PFSK-1 (cell line): ENCODE measurements at regions not wholly inside any gene's neighbourhood (a gene's known extent, or its start where the extent isn't known, plus 50 kb on each side); places are given as distances from the start of the nearest gene placed in this dataset.

Experiments used
- FOXP2 ChIP-seq: optimal IDR thresholded peaks from 2 replicates; pipeline ENCODE3; 2011; ENCODE audit warnings: borderline replicate concordance, control low read depth, inconsistent platforms; ENCODE audit not compliant: insufficient read depth; ENCODE audit errors: extremely low read length, extremely low read depth
- POLR2AphosphoS5 ChIP-seq: IDR thresholded peaks from 2 replicates; pipeline ENCODE4 v1.6.1; 2012; ENCODE audit warnings: low read depth, mild to moderate bottlenecking, control low read depth, low read length, moderate library complexity
- REST ChIP-seq, 2 experiments: IDR thresholded peaks; 2 replicates each; pipeline versions ENCODE4 v1.6.1 to v1.8.0; 2011 to 2012; ENCODE audit warnings: low read depth in 2 of 2, low read length in 2 of 2, control low read depth in 1 of 2, inconsistent platforms in 1 of 2, mild to moderate bottlenecking in 1 of 2, moderate library complexity in 1 of 2; ENCODE audit not compliant: insufficient read depth in 1 of 2
- SIN3A ChIP-seq: IDR thresholded peaks from 2 replicates; pipeline ENCODE4 v1.6.1; 2012; ENCODE audit warnings: mild to moderate bottlenecking, low read length, moderate library complexity, borderline replicate concordance; ENCODE audit not compliant: insufficient read depth
- TAF1 ChIP-seq: IDR thresholded peaks from 2 replicates; pipeline ENCODE4 v1.6.1; 2012; ENCODE audit warnings: low read length, control low read depth, borderline replicate concordance; ENCODE audit not compliant: insufficient read depth

- TF ChIP-seq REST (IDR thresholded peaks at IDR 0.05; ENCODE audit: insufficient read depth in 1 of 2, low read depth in 2 of 2, low read length in 2 of 2), result no peak
- no peak for TF ChIP-seq POLR2AphosphoS5
- TF ChIP-seq SIN3A, result no peak
- no peak for TF ChIP-seq FOXP2
- TF ChIP-seq TAF1, result no peak
These were observed 1112.6 kb downstream of the PCDH9 start for GRCh38 chr13:66117563-66117962.

GRCh38 chr13:66113882-66114526 is 1116.1 kb downstream of the PCDH9 start:
- TF ChIP-seq REST (IDR thresholded peaks at IDR 0.05; ENCODE audit: insufficient read depth in 1 of 2, low read depth in 2 of 2, low read length in 2 of 2), result no peak
- no peak for TF ChIP-seq FOXP2
- TF ChIP-seq POLR2AphosphoS5, result no peak
- TF ChIP-seq TAF1, result no peak
- no peak for TF ChIP-seq SIN3A

GRCh38 chr13:66111628-66112027 is 1118.5 kb downstream of the PCDH9 start:
- no peak for TF ChIP-seq TAF1
- no peak for TF ChIP-seq FOXP2
- no peak for TF ChIP-seq SIN3A
- no peak for TF ChIP-seq POLR2AphosphoS5
- no peak for TF ChIP-seq REST (IDR thresholded peaks at IDR 0.05; ENCODE audit: insufficient read depth in 1 of 2, low read depth in 2 of 2, low read length in 2 of 2)

- no peak for TF ChIP-seq SIN3A
- TF ChIP-seq REST (IDR thresholded peaks at IDR 0.05; ENCODE audit: insufficient read depth in 1 of 2, low read depth in 2 of 2, low read length in 2 of 2), result no peak
- TF ChIP-seq FOXP2, result no peak
- TF ChIP-seq POLR2AphosphoS5, result no peak
- no peak for TF ChIP-seq TAF1
These were observed 1123.9 kb downstream of the PCDH9 start for GRCh38 chr13:66106246-66106645.

GRCh38 chr13:66102864-66103263 is 1127.3 kb downstream of the PCDH9 start:
- TF ChIP-seq SIN3A, result no peak
- no peak for TF ChIP-seq TAF1
- no peak for TF ChIP-seq POLR2AphosphoS5
- no peak for TF ChIP-seq FOXP2
- no peak for TF ChIP-seq REST (IDR thresholded peaks at IDR 0.05; ENCODE audit: insufficient read depth in 1 of 2, low read depth in 2 of 2, low read length in 2 of 2)
